Lower lobe of right lung (tissue), 2 donors: ENCODE measurements at regions not wholly inside any gene's neighbourhood (a gene's known extent, or its start where the extent isn't known, plus 50 kb on each side); places are given as distances from the start of the nearest gene placed in this dataset.

Source experiments
- ATAC-seq, 2 donors: fragments of 200-7000 bp; cut with Tn5 transposase; one replicate each; pipeline ENCODE4 v1.9.1; 2020 to 2022; ENCODE audit warnings: mild to moderate bottlenecking in 2 of 2, moderate library complexity in 2 of 2
- DNase-seq: peaks from one replicate; pipeline ENCODE4 v3.0.0-alpha.2; 2020
- H3K27ac ChIP-seq: fragments of 200-600 bp; one replicate; pipeline ENCODE4 v1.8.0; 2022
- H3K27me3 ChIP-seq: fragments of 200-600 bp; one replicate; pipeline ENCODE4 v1.8.0; 2022; ENCODE audit warnings: low read depth
- H3K36me3 ChIP-seq: fragments of 200-600 bp; one replicate; pipeline ENCODE4 v1.8.0; 2022; ENCODE audit warnings: mild to moderate bottlenecking
- H3K4me1 ChIP-seq: fragments of 200-600 bp; one replicate; pipeline ENCODE4 v1.8.0; 2022
- H3K4me3 ChIP-seq: fragments of 200-600 bp; one replicate; pipeline ENCODE4 v1.8.0; 2022; ENCODE audit warnings: mild to moderate bottlenecking
- H3K9me3 ChIP-seq: fragments of 200-600 bp; one replicate; pipeline ENCODE4 v1.8.0; 2022
- intact Hi-C: fragments of 100-400 bp; cut with DNase I; formaldehyde crosslinking; loops from one replicate; pipeline ENCODE4 v1.11.0; 2022
- TF ChIP-seq, protein P1 (sequence below): fragments of 200-600 bp; IDR thresholded peaks from one replicate; pipeline ENCODE4 v1.8.0; 2022; ENCODE audit warnings: antibody characterized with exemption, mild to moderate bottlenecking
- donor health status: DM: no; HTN: yes; CAD: no; lungs with severe emphysema.

DNA sequence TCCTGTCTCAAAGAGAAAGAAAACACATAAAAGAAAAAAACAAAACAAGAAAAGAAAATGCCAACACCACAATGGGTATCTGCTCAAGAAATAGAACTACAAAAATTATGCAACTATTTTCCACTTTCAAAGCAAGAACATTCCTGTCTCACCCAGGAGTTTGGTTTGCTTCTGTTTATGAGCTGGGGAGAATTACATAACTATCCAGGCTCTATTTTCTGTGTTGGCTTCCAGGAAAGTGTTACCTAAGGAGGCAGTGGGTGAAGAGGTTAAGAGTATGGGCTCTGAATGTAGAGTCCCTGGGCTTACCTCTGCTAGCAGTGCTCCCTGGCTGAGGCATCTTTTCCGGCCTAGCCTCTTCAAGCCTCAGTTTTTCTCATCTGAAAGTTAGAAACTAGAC, 426.7 kb downstream of the MIAT start:
- Histone ChIP-seq H3K36me3 (no peaks in the 10 kb centered on the region), H3K27ac (no peak overlapping the region), H3K4me3 (no peak overlapping the region), H3K27me3 (peaks cover 28% of the 10 kb centered on the region), H3K4me1 (no peaks in the 10 kb centered on the region), H3K9me3 (peaks cover 4% of the 10 kb centered on the region)
- intact Hi-C loops, result no loop called here
- DNase-seq, result no peak
- TF ChIP-seq, protein P1, sequence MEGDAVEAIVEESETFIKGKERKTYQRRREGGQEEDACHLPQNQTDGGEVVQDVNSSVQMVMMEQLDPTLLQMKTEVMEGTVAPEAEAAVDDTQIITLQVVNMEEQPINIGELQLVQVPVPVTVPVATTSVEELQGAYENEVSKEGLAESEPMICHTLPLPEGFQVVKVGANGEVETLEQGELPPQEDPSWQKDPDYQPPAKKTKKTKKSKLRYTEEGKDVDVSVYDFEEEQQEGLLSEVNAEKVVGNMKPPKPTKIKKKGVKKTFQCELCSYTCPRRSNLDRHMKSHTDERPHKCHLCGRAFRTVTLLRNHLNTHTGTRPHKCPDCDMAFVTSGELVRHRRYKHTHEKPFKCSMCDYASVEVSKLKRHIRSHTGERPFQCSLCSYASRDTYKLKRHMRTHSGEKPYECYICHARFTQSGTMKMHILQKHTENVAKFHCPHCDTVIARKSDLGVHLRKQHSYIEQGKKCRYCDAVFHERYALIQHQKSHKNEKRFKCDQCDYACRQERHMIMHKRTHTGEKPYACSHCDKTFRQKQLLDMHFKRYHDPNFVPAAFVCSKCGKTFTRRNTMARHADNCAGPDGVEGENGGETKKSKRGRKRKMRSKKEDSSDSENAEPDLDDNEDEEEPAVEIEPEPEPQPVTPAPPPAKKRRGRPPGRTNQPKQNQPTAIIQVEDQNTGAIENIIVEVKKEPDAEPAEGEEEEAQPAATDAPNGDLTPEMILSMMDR, result no peak
- no peak for ATAC-seq

DNA sequence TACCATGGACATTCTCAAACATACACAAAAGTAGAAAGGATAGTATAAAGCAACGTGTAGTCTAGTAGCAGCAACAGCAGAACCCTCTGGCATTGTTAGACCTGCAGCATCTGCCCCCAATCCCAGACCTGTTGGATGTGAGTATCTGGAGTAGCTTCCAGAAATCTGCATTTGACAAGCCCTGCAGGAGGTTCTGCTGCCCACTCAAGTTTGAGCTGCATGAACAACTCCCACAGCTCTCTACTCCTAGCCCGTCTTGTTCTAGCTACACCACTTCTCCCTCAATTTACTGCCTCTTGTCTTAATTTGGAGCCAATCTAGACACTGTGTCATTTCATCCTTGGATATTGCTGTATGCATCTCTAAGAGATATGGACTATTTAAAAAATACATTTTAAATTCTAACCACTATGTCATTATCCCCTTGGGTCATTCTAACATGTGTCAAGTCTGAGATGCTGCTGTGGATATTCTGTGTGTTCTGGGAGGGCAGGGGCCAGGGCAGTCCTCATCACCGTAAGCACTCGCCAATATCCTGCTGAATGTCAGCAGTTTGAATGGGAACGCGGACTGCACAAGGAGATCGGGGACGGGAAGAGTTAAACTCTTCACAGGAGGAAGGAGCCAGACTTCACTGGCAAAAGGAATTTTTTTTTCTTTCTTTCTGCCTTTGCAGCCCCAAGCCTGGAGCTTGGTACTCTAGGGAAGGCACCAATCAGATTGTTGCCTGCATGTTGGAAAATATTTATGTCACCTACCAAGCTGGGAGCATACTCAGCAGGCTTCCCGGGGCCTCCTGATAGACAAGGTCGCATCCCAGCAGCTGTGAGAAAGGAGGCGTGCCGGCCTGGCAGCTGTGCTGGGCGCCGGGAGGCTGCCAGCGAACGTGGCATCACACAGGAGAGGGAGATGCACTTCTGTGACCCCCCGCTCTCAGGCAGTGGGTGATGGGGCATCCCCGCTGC, 429.0 kb downstream of the MIAT start:
- TF ChIP-seq, protein P1, result no peak
- ATAC-seq (no peak), DNase-seq (no peak)
- Histone ChIP-seq H3K36me3 (no peaks in the 10 kb centered on the region), H3K9me3 (peaks cover 4% of the 10 kb centered on the region), H3K27me3 (peaks cover 36% of the 10 kb centered on the region), H3K4me1 (no peaks in the 10 kb centered on the region), H3K4me3 (no peak overlapping the region), H3K27ac (no peak overlapping the region)
- intact Hi-C loops, result no loop called here

DNA sequence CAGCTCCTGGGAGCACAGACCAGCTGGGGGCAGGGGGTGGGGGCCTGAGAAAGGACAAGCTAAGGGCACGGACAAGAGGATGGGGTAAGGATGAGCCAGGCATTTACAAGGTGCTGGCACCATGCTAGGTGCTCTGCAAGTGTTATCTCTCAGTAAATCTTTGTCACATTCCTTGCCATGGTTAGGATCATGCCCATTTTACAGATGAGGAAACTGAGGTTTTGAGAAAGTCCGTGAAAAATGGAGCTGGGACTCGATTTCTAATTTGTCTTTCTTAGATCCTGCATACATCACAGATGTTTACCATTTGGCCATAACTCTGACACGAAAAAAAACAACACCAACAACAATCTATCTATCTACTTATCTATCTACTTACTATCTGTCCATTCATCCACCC, 429.7 kb downstream of the MIAT start:
- Histone ChIP-seq H3K27ac (no peak overlapping the region), H3K4me1 (no peaks in the 10 kb centered on the region), H3K9me3 (peaks cover 4% of the 10 kb centered on the region), H3K27me3 (peaks cover 38% of the 10 kb centered on the region), H3K36me3 (no peaks in the 10 kb centered on the region), H3K4me3 (no peak overlapping the region)
- intact Hi-C loops, result no loop called here
- TF ChIP-seq, protein P1, result no peak
- DNase-seq (no peak), ATAC-seq (no peak)

DNA sequence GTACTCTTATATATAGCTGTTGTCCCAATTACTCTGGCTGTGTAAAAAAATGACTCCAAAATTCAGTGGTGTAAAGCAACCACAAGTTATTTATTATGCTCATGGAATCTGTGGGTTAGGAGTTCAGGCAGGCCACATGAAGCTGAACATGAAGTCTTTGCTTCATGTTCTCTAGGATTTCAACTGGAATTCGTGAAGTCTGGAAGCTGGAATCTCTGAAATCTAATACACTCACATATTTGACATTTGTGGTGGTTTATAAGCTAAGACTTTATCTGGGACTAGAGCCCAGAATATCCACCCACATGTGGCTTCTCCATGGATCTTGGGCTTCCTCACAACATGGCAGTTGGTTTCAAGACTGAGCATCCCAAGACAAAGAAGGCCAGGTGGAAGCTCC, 430.6 kb downstream of the MIAT start:
- H3K4me1 ChIP-seq, result no peaks in the 10 kb centered on the region
- peaks cover 38% of the 10 kb centered on the region for H3K27me3 ChIP-seq
- TF ChIP-seq, protein P1, result no peak
- H3K36me3 ChIP-seq, result no peaks in the 10 kb centered on the region
- no peak overlapping the region for H3K27ac ChIP-seq
- peaks cover 4% of the 10 kb centered on the region for H3K9me3 ChIP-seq
- DNase-seq (no peak), ATAC-seq (no peak)
- H3K4me3 ChIP-seq, result no peak overlapping the region
- intact Hi-C loops, result no loop called here

DNA sequence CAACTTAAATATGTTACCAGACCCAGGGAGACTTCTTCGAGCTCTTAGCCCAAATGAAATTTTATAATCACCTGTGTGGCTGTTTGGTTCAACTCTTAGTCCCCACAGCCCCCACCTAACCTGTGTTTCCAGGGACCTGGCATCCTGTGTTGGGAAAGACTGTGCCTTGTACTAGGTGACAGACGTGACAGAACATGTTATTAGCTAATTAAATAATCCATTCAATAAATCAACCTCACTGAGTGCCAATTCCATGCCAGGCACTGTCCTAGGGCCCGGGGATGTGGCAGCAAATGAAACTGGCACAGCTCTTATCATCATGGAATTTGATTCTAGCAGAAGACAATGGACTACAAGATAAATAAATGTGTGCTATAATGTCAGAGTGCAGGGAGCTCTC, 431.9 kb downstream of the MIAT start:
- no peak overlapping the region for H3K27ac ChIP-seq
- ATAC-seq, result no peak
- peaks cover 38% of the 10 kb centered on the region for H3K27me3 ChIP-seq
- intact Hi-C loops, result no loop called here
- no peaks in the 10 kb centered on the region for H3K36me3 ChIP-seq
- no peak for DNase-seq
- peaks cover 4% of the 10 kb centered on the region for H3K9me3 ChIP-seq
- TF ChIP-seq, protein P1, result no peak
- H3K4me3 ChIP-seq, result no peak overlapping the region
- H3K4me1 ChIP-seq, result no peaks in the 10 kb centered on the region
